Sigmoid colon (tissue), 3 donors: ENCODE measurements at regions not wholly inside any gene's neighbourhood (a gene's known extent, or its start where the extent isn't known, plus 50 kb on each side); places are given as distances from the start of the nearest gene placed in this dataset.

Experiments used
- POLR2A ChIP-seq, 2 donors: fragments of 450-650 bp; IDR thresholded peaks; one replicate each; pipeline ENCODE4 v1.6.1; 2016; ENCODE audit warnings: antibody characterized with exemption in 2 of 2, mild to moderate bottlenecking in 2 of 2, moderate library complexity in 2 of 2
- TF ChIP-seq, protein P1 (sequence below), 4 experiments: fragments of 450-650 bp in 3 of 4; fragments of 200-600 bp in 1 of 4; IDR thresholded peaks; one replicate each; pipeline ENCODE4 v1.5.1; 2016 to 2019; ENCODE audit warnings: antibody characterized with exemption in 4 of 4, mild to moderate bottlenecking in 3 of 4, moderate library complexity in 2 of 4

DNA sequence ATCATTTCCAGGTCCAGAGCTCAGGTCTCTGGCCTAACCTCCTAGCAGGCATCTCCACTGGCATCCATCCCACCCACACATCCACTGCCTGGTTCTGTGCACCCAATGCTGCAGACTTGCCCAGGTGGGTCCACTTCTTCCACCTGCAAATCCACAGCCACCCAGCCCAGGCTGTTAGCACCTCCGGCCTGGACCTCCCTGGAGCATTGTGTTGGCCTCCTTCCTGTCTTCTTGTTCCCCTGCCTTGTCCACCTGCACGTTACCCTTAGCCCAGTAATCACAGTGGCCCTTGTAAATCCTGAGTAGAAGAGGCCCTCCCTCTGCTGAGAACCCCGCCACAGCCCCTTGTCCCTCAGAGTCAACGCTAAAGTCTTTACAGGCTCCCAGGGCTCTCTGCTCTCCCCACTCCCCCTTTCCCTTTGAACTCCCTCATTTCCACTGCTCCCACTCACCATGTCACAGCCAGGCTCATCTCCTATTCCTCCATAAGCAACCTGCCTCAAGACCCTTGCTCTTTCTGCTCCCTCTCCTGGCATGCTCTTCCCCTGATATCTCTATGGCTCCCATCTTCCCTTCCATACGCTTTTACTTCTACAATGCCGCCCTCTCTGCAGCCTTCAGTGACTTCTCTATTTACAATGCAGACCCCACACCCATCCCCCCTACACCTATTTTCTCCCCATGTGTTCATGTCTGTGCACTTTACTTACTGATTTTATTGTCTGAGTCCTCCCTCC is 288.8 kb downstream of the FOXL1 start:
- TF ChIP-seq, protein P1, sequence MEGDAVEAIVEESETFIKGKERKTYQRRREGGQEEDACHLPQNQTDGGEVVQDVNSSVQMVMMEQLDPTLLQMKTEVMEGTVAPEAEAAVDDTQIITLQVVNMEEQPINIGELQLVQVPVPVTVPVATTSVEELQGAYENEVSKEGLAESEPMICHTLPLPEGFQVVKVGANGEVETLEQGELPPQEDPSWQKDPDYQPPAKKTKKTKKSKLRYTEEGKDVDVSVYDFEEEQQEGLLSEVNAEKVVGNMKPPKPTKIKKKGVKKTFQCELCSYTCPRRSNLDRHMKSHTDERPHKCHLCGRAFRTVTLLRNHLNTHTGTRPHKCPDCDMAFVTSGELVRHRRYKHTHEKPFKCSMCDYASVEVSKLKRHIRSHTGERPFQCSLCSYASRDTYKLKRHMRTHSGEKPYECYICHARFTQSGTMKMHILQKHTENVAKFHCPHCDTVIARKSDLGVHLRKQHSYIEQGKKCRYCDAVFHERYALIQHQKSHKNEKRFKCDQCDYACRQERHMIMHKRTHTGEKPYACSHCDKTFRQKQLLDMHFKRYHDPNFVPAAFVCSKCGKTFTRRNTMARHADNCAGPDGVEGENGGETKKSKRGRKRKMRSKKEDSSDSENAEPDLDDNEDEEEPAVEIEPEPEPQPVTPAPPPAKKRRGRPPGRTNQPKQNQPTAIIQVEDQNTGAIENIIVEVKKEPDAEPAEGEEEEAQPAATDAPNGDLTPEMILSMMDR (IDR thresholded peaks at IDR 0.05), result no peak
- TF ChIP-seq POLR2A (IDR thresholded peaks at IDR 0.05), result no peak
